Endodermal cell (in vitro differentiated cells): ENCODE measurements at regions not wholly inside any gene's neighbourhood (a gene's known extent, or its start where the extent isn't known, plus 50 kb on each side); places are given as distances from the start of the nearest gene placed in this dataset.

ENCODE experiments used
- DNase-seq: peaks from one replicate; pipeline ENCODE4 v3.0.0-alpha.2; 2017
- H3K27ac ChIP-seq: 2 replicates; pipeline ENCODE4 v1.5.1; 2013; ENCODE audit warnings: mild to moderate bottlenecking, low read depth, low read length, moderate library complexity
- H3K27me3 ChIP-seq: 2 replicates; pipeline ENCODE4 v1.6.1; 2013; ENCODE audit warnings: mild to moderate bottlenecking, low read length, moderate library complexity; ENCODE audit not compliant: insufficient read depth, control insufficient read depth, poor library complexity, severe bottlenecking
- H3K36me3 ChIP-seq: 2 replicates; pipeline ENCODE4 v1.7.0; 2013; ENCODE audit warnings: mild to moderate bottlenecking, low read length, moderate library complexity; ENCODE audit not compliant: control insufficient read depth, insufficient read depth
- H3K4me1 ChIP-seq: one replicate; pipeline ENCODE4 v1.7.0; 2013; ENCODE audit warnings: low read length; ENCODE audit not compliant: control insufficient read depth, insufficient read depth
- H3K4me3 ChIP-seq: 2 replicates; pipeline ENCODE4 v1.5.1; 2013; ENCODE audit warnings: mild to moderate bottlenecking, low read length, moderate library complexity
- H3K9ac ChIP-seq: 2 replicates; pipeline ENCODE4 v1.6.1; 2013; ENCODE audit warnings: mild to moderate bottlenecking, low read length, moderate library complexity; ENCODE audit not compliant: poor library complexity, severe bottlenecking; ENCODE audit errors: extremely low read depth
- H3K9me3 ChIP-seq: 2 replicates; pipeline ENCODE4 v1.6.1; 2013; ENCODE audit warnings: mild to moderate bottlenecking, low read length, moderate library complexity; ENCODE audit not compliant: control insufficient read depth
- H3K27ac Mint-ChIP-seq: 2 replicates; pipeline ENCODE4 v1.8.0; 2020; ENCODE audit warnings: mixed read lengths
- H3K27me3 Mint-ChIP-seq: 2 replicates; pipeline ENCODE4 v1.8.0; 2021; ENCODE audit warnings: mild to moderate bottlenecking, mixed read lengths; ENCODE audit not compliant: insufficient read depth
- H3K36me3 Mint-ChIP-seq: 2 replicates; pipeline ENCODE4 v1.8.0; 2020; ENCODE audit warnings: low read depth, mixed read lengths
- H3K4me1 Mint-ChIP-seq: 2 replicates; pipeline ENCODE4 v1.8.0; 2020; ENCODE audit warnings: mixed read lengths
- H3K4me3 Mint-ChIP-seq: 2 replicates; pipeline ENCODE4 v1.8.0; 2020; ENCODE audit warnings: mild to moderate bottlenecking, moderate library complexity, mixed read lengths
- H3K9me3 Mint-ChIP-seq: 2 replicates; pipeline ENCODE4 v1.8.0; 2020; ENCODE audit warnings: mild to moderate bottlenecking, mixed read lengths
- WGBS, 2 experiments: methylation state at CpG; one replicate each; pipeline versions ENCODE4 v1.1.5 to v1.1.7; 2013; ENCODE audit warnings: missing lambda C conversion rate in 2 of 2, mixed read lengths in 1 of 2; ENCODE audit not compliant: insufficient coverage in 1 of 2, insufficient read length in 1 of 2; 5-methylcytosine and 5-hydroxymethylcytosine counted together
- TF ChIP-seq, protein P1 (sequence below): fragments of 200-600 bp; sonication (generic); conservative IDR thresholded peaks from 2 replicates; pipeline ENCODE4 v1.5.0; 2021; ENCODE audit warnings: antibody characterized with exemption, mild to moderate bottlenecking

DNA sequence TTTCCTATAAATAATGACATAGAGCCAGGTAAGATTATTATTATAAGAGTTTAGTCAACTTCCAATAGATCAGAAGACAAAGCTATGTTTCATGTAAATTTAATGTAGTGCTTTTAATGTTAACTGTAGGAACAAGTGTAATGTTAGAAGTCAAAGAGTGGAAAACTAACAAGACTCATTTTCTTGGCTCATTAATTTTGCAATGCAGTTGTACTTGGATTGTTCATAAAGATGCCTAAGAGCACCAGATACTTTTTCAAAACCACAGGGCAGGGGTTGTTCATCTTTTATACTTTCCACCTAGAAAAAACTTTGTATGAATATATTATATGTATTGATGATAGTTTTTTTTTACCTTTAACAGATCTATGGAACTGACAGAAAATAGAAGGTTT is 1705.3 kb upstream of the CDH9 start:
- Histone ChIP-seq H3K4me1 (no peaks in the 10 kb centered on the region), H3K4me3 (no peak overlapping the region), H3K27ac (no peak overlapping the region), H3K27me3 (no peaks in the 10 kb centered on the region), H3K9ac (no peak overlapping the region), H3K36me3 (no peaks in the 10 kb centered on the region), H3K9me3 (no peaks in the 10 kb centered on the region)
- no peak for DNase-seq
- no peaks in the 10 kb centered on the region for H3K36me3 Mint-ChIP-seq
- no peak overlapping the region for H3K4me3 Mint-ChIP-seq
- no peaks in the 10 kb centered on the region for H3K9me3 Mint-ChIP-seq
- no peaks in the 10 kb centered on the region for H3K4me1 Mint-ChIP-seq
- H3K27ac Mint-ChIP-seq, result no peak overlapping the region
- TF ChIP-seq, protein P1, sequence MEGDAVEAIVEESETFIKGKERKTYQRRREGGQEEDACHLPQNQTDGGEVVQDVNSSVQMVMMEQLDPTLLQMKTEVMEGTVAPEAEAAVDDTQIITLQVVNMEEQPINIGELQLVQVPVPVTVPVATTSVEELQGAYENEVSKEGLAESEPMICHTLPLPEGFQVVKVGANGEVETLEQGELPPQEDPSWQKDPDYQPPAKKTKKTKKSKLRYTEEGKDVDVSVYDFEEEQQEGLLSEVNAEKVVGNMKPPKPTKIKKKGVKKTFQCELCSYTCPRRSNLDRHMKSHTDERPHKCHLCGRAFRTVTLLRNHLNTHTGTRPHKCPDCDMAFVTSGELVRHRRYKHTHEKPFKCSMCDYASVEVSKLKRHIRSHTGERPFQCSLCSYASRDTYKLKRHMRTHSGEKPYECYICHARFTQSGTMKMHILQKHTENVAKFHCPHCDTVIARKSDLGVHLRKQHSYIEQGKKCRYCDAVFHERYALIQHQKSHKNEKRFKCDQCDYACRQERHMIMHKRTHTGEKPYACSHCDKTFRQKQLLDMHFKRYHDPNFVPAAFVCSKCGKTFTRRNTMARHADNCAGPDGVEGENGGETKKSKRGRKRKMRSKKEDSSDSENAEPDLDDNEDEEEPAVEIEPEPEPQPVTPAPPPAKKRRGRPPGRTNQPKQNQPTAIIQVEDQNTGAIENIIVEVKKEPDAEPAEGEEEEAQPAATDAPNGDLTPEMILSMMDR, result no peak
- no peaks in the 10 kb centered on the region for H3K27me3 Mint-ChIP-seq

DNA sequence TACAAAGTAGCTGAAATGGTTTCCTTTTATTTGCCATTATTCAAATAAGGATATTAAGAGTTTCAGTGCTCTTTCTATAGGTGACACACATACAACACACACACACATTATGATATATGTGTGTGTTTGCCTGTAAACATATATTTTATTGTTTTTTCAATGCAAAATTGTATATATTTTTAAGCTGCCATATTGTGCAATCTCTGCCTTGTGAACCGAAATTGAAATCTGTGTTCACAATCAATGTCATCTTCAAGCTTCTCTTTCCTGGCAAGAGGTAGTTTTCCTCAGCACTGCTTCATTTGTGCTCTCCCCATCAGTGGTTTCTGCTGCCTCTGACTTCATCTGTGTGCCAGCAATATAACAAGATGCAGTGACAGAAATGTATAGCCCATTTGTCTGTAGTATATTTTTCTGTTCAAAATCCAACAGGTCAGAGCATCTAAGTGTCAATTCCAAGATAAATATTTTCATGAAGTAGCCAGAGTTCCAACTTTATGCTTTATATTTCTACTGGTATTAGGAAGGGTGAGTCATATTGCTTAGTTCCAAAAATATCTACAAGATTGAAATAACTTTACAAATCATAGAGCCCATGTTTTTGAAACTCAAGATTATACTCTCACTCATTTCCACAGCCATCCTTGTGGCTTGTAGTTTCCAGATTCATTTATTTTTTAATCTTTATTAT is 1704.8 kb upstream of the CDH9 start:
- 0% methylated on average over 1 of the region's 1 CpG for WGBS, 2 experiments
- no peak overlapping the region for H3K4me3 Mint-ChIP-seq
- Histone ChIP-seq H3K4me3 (no peak overlapping the region), H3K9ac (no peak overlapping the region), H3K27me3 (no peaks in the 10 kb centered on the region), H3K27ac (no peak overlapping the region), H3K9me3 (no peaks in the 10 kb centered on the region), H3K36me3 (no peaks in the 10 kb centered on the region), H3K4me1 (no peaks in the 10 kb centered on the region)
- H3K4me1 Mint-ChIP-seq, result no peaks in the 10 kb centered on the region
- DNase-seq, result no peak
- TF ChIP-seq, protein P1, result no peak
- no peaks in the 10 kb centered on the region for H3K36me3 Mint-ChIP-seq
- no peak overlapping the region for H3K27ac Mint-ChIP-seq
- no peaks in the 10 kb centered on the region for H3K9me3 Mint-ChIP-seq
- no peaks in the 10 kb centered on the region for H3K27me3 Mint-ChIP-seq

DNA sequence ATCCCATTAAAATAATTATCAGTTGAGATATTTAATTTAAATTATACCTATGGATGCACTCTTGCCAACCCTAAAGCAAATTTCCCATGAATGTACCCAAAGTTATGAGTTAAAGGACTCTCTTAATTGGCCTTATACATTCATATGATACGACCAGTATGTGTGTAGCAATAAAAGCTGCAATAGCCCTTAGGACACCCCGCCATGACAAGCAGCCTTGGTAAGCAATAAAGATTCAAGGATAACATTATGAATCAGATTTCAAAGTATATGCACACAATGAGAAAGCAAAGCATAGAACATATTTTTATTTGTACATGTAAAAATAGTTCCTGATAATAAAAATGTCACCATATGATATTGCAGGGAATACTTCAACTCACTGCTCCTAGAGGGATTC is 1699.3 kb upstream of the CDH9 start:
- Mint-ChIP-seq H3K4me1 (peaks cover 4% of the 10 kb centered on the region), H3K27ac (no peak overlapping the region), H3K36me3 (no peaks in the 10 kb centered on the region), H3K4me3 (no peak overlapping the region), H3K27me3 (no peaks in the 10 kb centered on the region), H3K9me3 (no peaks in the 10 kb centered on the region)
- Histone ChIP-seq H3K27me3 (no peaks in the 10 kb centered on the region), H3K9ac (no peak overlapping the region), H3K9me3 (no peaks in the 10 kb centered on the region), H3K27ac (no peak overlapping the region), H3K4me1 (no peaks in the 10 kb centered on the region), H3K4me3 (no peak overlapping the region), H3K36me3 (no peaks in the 10 kb centered on the region)
- WGBS, 2 experiments, result 100% methylated on average over 2 of the region's 2 CpGs; no CpG with 5 or more reads in 1 of the 2 experiments
- TF ChIP-seq, protein P1, result no peak
- no peak for DNase-seq
